GM23338 (cell line): ENCODE measurements at regions not wholly inside any gene's neighbourhood (a gene's known extent, or its start where the extent isn't known, plus 50 kb on each side); places are given as distances from the start of the nearest gene placed in this dataset.

Experiments used
- ATAC-seq: fragments of 200-7000 bp; cut with Tn5 transposase; 3 replicates; pipeline ENCODE4 v1.9.1; 2020
- DNase-seq: peaks from one replicate; pipeline ENCODE4 v3.0.0-alpha.2; 2015; ENCODE audit warnings: low spot score
- H2AFZ ChIP-seq: fragments of 200-600 bp; sonication (generic); 2 replicates; pipeline ENCODE4 v1.8.0; 2016; ENCODE audit warnings: antibody characterized with exemption, mild to moderate bottlenecking, moderate library complexity
- H3F3A ChIP-seq: fragments of 200-600 bp; sonication (generic); replicated peaks from 2 replicates; pipeline ENCODE4 v1.8.0; 2017; ENCODE audit warnings: antibody characterized with exemption, mixed run types, low read depth
- H3K27ac ChIP-seq: fragments of 200-600 bp; sonication (generic); 2 replicates; pipeline ENCODE4 v1.6.1; 2016; ENCODE audit warnings: low read depth
- H3K27me3 ChIP-seq: fragments of 200-600 bp; sonication (generic); 2 replicates; pipeline ENCODE4 v1.8.0; 2016; ENCODE audit warnings: mild to moderate bottlenecking, mixed run types, moderate library complexity; ENCODE audit not compliant: insufficient read depth
- H3K36me3 ChIP-seq: fragments of 200-600 bp; sonication (generic); 2 replicates; pipeline ENCODE4 v1.8.0; 2016; ENCODE audit warnings: mild to moderate bottlenecking; ENCODE audit not compliant: insufficient read depth
- H3K4me1 ChIP-seq: fragments of 200-600 bp; sonication (generic); 2 replicates; pipeline ENCODE4 v1.8.0; 2016; ENCODE audit warnings: mild to moderate bottlenecking, moderate library complexity; ENCODE audit not compliant: insufficient read depth
- H3K4me2 ChIP-seq: fragments of 200-600 bp; sonication (generic); 2 replicates; pipeline ENCODE4 v1.7.1; 2017; ENCODE audit warnings: mixed run types
- H3K4me3 ChIP-seq: fragments of 200-600 bp; sonication (generic); 2 replicates; pipeline ENCODE4 v1.6.1; 2016; ENCODE audit warnings: mixed run types
- H3K79me2 ChIP-seq: fragments of 200-600 bp; sonication (generic); replicated peaks from 2 replicates; pipeline ENCODE4 v1.8.0; 2017; ENCODE audit warnings: mild to moderate bottlenecking; ENCODE audit not compliant: insufficient read depth
- H3K9me2 ChIP-seq: fragments of 200-600 bp; sonication (generic); 2 replicates; pipeline ENCODE4 v1.8.0; 2017; ENCODE audit not compliant: insufficient read depth
- H4K20me1 ChIP-seq: fragments of 200-600 bp; sonication (generic); replicated peaks from 2 replicates; pipeline ENCODE4 v1.8.0; 2017; ENCODE audit warnings: mild to moderate bottlenecking; ENCODE audit not compliant: insufficient read depth
- H3K27ac Mint-ChIP-seq: 2 replicates; pipeline ENCODE4 v1.8.0; 2020; ENCODE audit warnings: inconsistent platforms, mild to moderate bottlenecking, moderate library complexity, mixed read lengths
- H3K27me3 Mint-ChIP-seq: 3 replicates; pipeline ENCODE4 v1.8.0; 2022; ENCODE audit warnings: low read depth, mild to moderate bottlenecking, moderate library complexity, mixed read lengths, inconsistent platforms; ENCODE audit not compliant: insufficient read depth, poor library complexity
- H3K36me3 Mint-ChIP-seq: 3 replicates; pipeline ENCODE4 v1.8.0; 2021; ENCODE audit warnings: low read depth, mild to moderate bottlenecking, inconsistent platforms, moderate library complexity, mixed read lengths
- H3K4me1 Mint-ChIP-seq: 3 replicates; pipeline ENCODE4 v1.8.0; 2020; ENCODE audit warnings: mild to moderate bottlenecking, inconsistent platforms, mixed read lengths
- H3K4me3 Mint-ChIP-seq: 3 replicates; pipeline ENCODE4 v1.8.0; 2021; ENCODE audit warnings: moderate library complexity, mild to moderate bottlenecking, inconsistent platforms, mixed read lengths
- H3K9me3 Mint-ChIP-seq: 3 replicates; pipeline ENCODE4 v1.8.0; 2020; ENCODE audit warnings: moderate library complexity, mild to moderate bottlenecking, inconsistent platforms, mixed read lengths
- CREB1 ChIP-seq: fragments of 250-450 bp; sonication (Bioruptor Pico); IDR thresholded peaks from 2 replicates; pipeline ENCODE4 v1.5.0; 2020; ENCODE audit warnings: low read depth, mild to moderate bottlenecking, moderate library complexity
- EZH2 ChIP-seq: fragments of 200-600 bp; sonication (generic); IDR thresholded peaks from one replicate; pipeline ENCODE4 v1.8.0; 2017; ENCODE audit warnings: antibody characterized with exemption, mild to moderate bottlenecking, low read depth; ENCODE audit not compliant: unreplicated experiment
- EZH2phosphoT487 ChIP-seq: fragments of 200-600 bp; sonication (generic); IDR thresholded peaks from one replicate; pipeline ENCODE4 v1.8.1; 2018; ENCODE audit warnings: antibody characterized with exemption; ENCODE audit not compliant: unreplicated experiment
- JUNB ChIP-seq: IDR thresholded peaks from one replicate; pipeline ENCODE4 v1.6.1; 2016; ENCODE audit warnings: antibody characterized with exemption; ENCODE audit not compliant: unreplicated experiment
- NANOG ChIP-seq: IDR thresholded peaks from 2 replicates; pipeline ENCODE4 v1.6.1; 2016; ENCODE audit warnings: antibody characterized with exemption, borderline replicate concordance
- POLR2AphosphoS5 ChIP-seq: IDR thresholded peaks from 2 replicates; pipeline ENCODE4 v1.6.1; 2016; ENCODE audit warnings: antibody characterized with exemption, low read depth
- STAT1 ChIP-seq: IDR thresholded peaks from one replicate; pipeline ENCODE4 v1.6.1; 2016; ENCODE audit warnings: antibody characterized with exemption; ENCODE audit not compliant: unreplicated experiment
- ZNF114 ChIP-seq: fragments of 250-450 bp; sonication (Bioruptor Pico); IDR thresholded peaks from 2 replicates; pipeline ENCODE4 v1.5.0; 2020; ENCODE audit warnings: mild to moderate bottlenecking, moderate library complexity
- ZNF331 ChIP-seq: fragments of 250-450 bp; sonication (Bioruptor Pico); IDR thresholded peaks from 2 replicates; pipeline ENCODE4 v1.5.0; 2020; ENCODE audit warnings: low read depth, mild to moderate bottlenecking, moderate library complexity
- TF ChIP-seq, protein P1 (sequence below), 2 experiments: fragments of 200-600 bp in 1 of 2; sonication (generic) in 1 of 2; conservative IDR thresholded peaks; 2 replicates each; pipeline versions ENCODE4 v1.5.1 to v1.6.1; 2016 to 2017; ENCODE audit warnings: antibody characterized with exemption in 2 of 2, low read depth in 2 of 2, mild to moderate bottlenecking in 2 of 2, moderate library complexity in 1 of 2
- TF ChIP-seq, protein P2 (sequence below): fragments of 250-450 bp; sonication (Bioruptor Pico); IDR thresholded peaks from 2 replicates; pipeline ENCODE4 v1.5.0; 2020; ENCODE audit warnings: mild to moderate bottlenecking, moderate library complexity

DNA sequence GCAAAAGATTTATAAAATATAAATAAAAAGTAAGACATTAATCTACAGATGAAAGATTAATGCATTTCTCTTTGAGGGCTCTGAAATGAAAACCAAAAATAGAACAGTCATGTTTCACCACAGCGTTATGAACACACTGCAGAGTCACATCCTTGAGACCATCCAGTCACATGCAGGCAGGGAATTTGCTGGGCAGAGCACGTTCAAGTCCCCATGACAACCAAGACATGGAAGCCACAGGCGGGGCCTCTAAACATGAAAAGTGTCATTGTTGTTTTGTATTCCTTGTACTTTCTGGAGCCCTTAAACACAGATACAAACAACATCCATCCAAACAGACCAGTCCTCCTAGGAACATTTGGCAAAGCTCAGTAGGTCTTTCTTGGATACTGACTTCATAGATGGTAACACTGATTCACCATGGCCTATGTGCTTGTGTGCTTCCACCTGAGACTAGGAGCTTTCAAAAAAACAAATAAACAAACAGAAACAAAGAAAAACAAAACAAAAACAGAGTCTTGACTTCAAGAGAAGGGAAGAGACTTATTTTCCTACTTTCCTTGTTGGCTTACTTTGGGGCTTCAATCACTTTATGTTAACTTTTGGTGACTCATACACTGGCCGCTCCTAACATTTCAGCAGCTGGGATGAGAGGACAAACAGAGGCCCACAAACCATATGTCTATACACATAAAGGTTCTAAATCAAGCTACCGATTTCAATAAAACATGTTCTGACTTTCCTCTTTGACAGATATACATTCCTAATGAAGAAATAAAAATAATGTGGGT, 99.5 kb upstream of the CCDC85A start:
- Histone ChIP-seq H3K79me2 (no peaks in the 10 kb centered on the region), H2AFZ (no peak overlapping the region), H3K4me2 (no peak overlapping the region), H3K4me1 (no peaks in the 10 kb centered on the region), H3K27ac (no peak overlapping the region), H3K27me3 (no peaks in the 10 kb centered on the region), H3F3A (no peaks in the 10 kb centered on the region), H3K4me3 (no peak overlapping the region), H4K20me1 (no peaks in the 10 kb centered on the region), H3K36me3 (no peaks in the 10 kb centered on the region), H3K9me2 (no peaks in the 10 kb centered on the region)
- Mint-ChIP-seq H3K36me3 (no peaks in the 10 kb centered on the region), H3K4me3 (no peak overlapping the region), H3K9me3 (peaks cover 6% of the 10 kb centered on the region; the same call in 1 of the 3 replicates), H3K27ac (no peak overlapping the region), H3K4me1 (peaks cover 3% of the 10 kb centered on the region; the same call in 1 of the 3 replicates), H3K27me3 (no peaks in the 10 kb centered on the region)
- TF ChIP-seq JUNB, result no peak
- TF ChIP-seq ZNF331, result no peak
- TF ChIP-seq NANOG, result no peak
- no peak for TF ChIP-seq EZH2phosphoT487
- no peak for TF ChIP-seq CREB1 (CRISPR knock-in tag)
- DNase-seq (no peak), ATAC-seq (no peak)

DNA sequence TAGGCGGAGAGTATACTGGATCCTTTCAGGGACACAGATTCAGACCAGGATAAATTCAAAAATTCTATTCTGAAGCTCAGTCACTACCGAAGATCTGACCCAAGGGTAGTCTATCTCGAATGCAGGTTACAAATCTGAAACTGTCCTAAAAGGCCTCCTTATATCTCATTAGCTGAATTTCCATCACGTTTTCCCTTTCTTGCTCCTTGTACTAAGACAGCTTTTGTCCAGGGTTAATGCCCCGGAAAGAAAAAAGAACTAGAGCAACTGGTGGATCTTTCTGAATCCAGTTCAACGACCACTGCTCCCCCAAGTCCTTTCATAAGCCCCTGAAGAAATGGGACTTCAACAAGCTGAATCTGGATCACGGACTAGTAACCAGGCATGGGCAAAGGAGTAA, 97.5 kb upstream of the CCDC85A start:
- no peak overlapping the region for H3K27ac ChIP-seq
- Mint-ChIP-seq H3K4me3 (no peak overlapping the region), H3K36me3 (no peaks in the 10 kb centered on the region), H3K27ac (no peak overlapping the region), H3K4me1 (peaks cover 3% of the 10 kb centered on the region; the same call in 1 of the 3 replicates), H3K27me3 (no peaks in the 10 kb centered on the region), H3K9me3 (no peaks in the 10 kb centered on the region)
- DNase-seq, result no peak
- ATAC-seq, result no peak
- H3F3A ChIP-seq, result no peaks in the 10 kb centered on the region
- H3K4me3 ChIP-seq, result no peak overlapping the region
- no peaks in the 10 kb centered on the region for H3K4me1 ChIP-seq
- no peaks in the 10 kb centered on the region for H3K79me2 ChIP-seq
- no peak overlapping the region for H3K4me2 ChIP-seq
- H3K9me2 ChIP-seq, result no peaks in the 10 kb centered on the region
- no peaks in the 10 kb centered on the region for H3K36me3 ChIP-seq
- H4K20me1 ChIP-seq, result no peaks in the 10 kb centered on the region
- no peak overlapping the region for H2AFZ ChIP-seq
- H3K27me3 ChIP-seq, result no peaks in the 10 kb centered on the region
- no peak for TF ChIP-seq JUNB
- TF ChIP-seq STAT1, result no peak
- no peak for TF ChIP-seq EZH2
- TF ChIP-seq, protein P1, sequence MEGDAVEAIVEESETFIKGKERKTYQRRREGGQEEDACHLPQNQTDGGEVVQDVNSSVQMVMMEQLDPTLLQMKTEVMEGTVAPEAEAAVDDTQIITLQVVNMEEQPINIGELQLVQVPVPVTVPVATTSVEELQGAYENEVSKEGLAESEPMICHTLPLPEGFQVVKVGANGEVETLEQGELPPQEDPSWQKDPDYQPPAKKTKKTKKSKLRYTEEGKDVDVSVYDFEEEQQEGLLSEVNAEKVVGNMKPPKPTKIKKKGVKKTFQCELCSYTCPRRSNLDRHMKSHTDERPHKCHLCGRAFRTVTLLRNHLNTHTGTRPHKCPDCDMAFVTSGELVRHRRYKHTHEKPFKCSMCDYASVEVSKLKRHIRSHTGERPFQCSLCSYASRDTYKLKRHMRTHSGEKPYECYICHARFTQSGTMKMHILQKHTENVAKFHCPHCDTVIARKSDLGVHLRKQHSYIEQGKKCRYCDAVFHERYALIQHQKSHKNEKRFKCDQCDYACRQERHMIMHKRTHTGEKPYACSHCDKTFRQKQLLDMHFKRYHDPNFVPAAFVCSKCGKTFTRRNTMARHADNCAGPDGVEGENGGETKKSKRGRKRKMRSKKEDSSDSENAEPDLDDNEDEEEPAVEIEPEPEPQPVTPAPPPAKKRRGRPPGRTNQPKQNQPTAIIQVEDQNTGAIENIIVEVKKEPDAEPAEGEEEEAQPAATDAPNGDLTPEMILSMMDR (conservative IDR thresholded peaks at IDR 0.05; ENCODE audit: low read depth in 2 of 2), result no peak
- no peak for TF ChIP-seq POLR2AphosphoS5
- no peak for TF ChIP-seq NANOG
- TF ChIP-seq EZH2phosphoT487, result no peak
- no peak for TF ChIP-seq ZNF114 (CRISPR knock-in tag)
- TF ChIP-seq, protein P2, sequence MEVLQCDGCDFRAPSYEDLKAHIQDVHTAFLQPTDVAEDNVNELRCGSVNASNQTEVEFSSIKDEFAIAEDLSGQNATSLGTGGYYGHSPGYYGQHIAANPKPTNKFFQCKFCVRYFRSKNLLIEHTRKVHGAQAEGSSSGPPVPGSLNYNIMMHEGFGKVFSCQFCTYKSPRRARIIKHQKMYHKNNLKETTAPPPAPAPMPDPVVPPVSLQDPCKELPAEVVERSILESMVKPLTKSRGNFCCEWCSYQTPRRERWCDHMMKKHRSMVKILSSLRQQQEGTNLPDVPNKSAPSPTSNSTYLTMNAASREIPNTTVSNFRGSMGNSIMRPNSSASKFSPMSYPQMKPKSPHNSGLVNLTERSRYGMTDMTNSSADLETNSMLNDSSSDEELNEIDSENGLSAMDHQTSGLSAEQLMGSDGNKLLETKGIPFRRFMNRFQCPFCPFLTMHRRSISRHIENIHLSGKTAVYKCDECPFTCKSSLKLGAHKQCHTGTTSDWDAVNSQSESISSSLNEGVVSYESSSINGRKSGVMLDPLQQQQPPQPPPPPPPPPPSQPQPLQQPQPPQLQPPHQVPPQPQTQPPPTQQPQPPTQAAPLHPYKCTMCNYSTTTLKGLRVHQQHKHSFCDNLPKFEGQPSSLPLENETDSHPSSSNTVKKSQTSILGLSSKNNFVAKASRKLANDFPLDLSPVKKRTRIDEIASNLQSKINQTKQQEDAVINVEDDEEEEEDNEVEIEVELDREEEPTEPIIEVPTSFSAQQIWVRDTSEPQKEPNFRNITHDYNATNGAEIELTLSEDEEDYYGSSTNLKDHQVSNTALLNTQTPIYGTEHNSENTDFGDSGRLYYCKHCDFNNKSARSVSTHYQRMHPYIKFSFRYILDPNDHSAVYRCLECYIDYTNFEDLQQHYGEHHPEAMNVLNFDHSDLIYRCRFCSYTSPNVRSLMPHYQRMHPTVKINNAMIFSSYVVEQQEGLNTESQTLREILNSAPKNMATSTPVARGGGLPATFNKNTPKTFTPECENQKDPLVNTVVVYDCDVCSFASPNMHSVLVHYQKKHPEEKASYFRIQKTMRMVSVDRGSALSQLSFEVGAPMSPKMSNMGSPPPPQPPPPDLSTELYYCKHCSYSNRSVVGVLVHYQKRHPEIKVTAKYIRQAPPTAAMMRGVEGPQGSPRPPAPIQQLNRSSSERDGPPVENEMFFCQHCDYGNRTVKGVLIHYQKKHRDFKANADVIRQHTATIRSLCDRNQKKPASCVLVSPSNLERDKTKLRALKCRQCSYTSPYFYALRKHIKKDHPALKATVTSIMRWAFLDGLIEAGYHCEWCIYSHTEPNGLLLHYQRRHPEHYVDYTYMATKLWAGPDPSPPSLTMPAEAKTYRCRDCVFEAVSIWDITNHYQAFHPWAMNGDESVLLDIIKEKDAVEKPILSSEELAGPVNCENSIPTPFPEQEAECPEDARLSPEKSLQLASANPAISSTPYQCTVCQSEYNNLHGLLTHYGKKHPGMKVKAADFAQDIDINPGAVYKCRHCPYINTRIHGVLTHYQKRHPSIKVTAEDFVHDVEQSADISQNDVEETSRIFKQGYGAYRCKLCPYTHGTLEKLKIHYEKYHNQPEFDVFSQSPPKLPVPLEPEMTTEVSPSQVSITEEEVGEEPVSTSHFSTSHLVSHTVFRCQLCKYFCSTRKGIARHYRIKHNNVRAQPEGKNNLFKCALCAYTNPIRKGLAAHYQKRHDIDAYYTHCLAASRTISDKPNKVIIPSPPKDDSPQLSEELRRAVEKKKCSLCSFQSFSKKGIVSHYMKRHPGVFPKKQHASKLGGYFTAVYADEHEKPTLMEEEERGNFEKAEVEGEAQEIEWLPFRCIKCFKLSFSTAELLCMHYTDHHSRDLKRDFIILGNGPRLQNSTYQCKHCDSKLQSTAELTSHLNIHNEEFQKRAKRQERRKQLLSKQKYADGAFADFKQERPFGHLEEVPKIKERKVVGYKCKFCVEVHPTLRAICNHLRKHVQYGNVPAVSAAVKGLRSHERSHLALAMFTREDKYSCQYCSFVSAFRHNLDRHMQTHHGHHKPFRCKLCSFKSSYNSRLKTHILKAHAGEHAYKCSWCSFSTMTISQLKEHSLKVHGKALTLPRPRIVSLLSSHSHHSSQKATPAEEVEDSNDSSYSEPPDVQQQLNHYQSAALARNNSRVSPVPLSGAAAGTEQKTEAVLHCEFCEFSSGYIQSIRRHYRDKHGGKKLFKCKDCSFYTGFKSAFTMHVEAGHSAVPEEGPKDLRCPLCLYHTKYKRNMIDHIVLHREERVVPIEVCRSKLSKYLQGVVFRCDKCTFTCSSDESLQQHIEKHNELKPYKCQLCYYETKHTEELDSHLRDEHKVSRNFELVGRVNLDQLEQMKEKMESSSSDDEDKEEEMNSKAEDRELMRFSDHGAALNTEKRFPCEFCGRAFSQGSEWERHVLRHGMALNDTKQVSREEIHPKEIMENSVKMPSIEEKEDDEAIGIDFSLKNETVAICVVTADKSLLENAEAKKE, result no peak
- TF ChIP-seq CREB1 (CRISPR knock-in tag), result no peak
- TF ChIP-seq ZNF331, result no peak
